Activated B cell treated with CpG ODN at 0.5 μM for 24 hours (primary cell): ENCODE measurements at regions not wholly inside any gene's neighbourhood (a gene's known extent, or its start where the extent isn't known, plus 50 kb on each side); places are given as distances from the start of the nearest gene placed in this dataset.

Experiments used
- ATAC-seq: fragments of 200-7000 bp; cut with Tn5 transposase; one replicate; pipeline ENCODE4 v1.10.0; 2021; ENCODE audit warnings: low read depth, mild to moderate bottlenecking, moderate library complexity
- CTCF ChIA-PET: fragments of 350-600 bp; sonication (Branson Sonifier 250); formaldehyde crosslinking; loops from one replicate; lab custom pipeline; 2021; ENCODE audit warnings: antibody characterized with exemption; lab: Charles Lee
- POLR2A ChIA-PET: fragments of 350-600 bp; sonication (Branson Sonifier 250); formaldehyde crosslinking; loops from one replicate; lab custom pipeline; 2021; ENCODE audit warnings: antibody characterized with exemption; lab: Charles Lee
- DNase-seq: peaks from one replicate; pipeline ENCODE4 v3.0.0; 2022
- H3K27ac Mint-ChIP-seq: one replicate; pipeline ENCODE4 v1.8.0; 2020; ENCODE audit warnings: mixed read lengths
- H3K27me3 Mint-ChIP-seq: one replicate; pipeline ENCODE4 v1.8.0; 2021; ENCODE audit warnings: mixed read lengths
- H3K36me3 Mint-ChIP-seq: one replicate; pipeline ENCODE4 v1.8.0; 2021; ENCODE audit warnings: low read depth, mixed read lengths
- H3K4me1 Mint-ChIP-seq: one replicate; pipeline ENCODE4 v1.8.0; 2021; ENCODE audit warnings: mixed read lengths
- H3K4me3 Mint-ChIP-seq: one replicate; pipeline ENCODE4 v1.8.0; 2020; ENCODE audit warnings: mild to moderate bottlenecking, mixed read lengths
- H3K9me3 Mint-ChIP-seq: one replicate; pipeline ENCODE4 v1.8.0; 2020; ENCODE audit warnings: mixed read lengths
- CTCF ChIP-seq: fragments of 200-600 bp; IDR thresholded peaks from one replicate; pipeline ENCODE4 v1.8.0; 2022; ENCODE audit warnings: antibody characterized with exemption, mild to moderate bottlenecking
- intact Hi-C: fragments of 100-400 bp; cut with micrococcal nuclease; formaldehyde crosslinking; loops from one replicate; pipeline ENCODE4 v1.15.1; 2024

- POLR2A ChIA-PET, result no interaction called here
- peaks cover 3% of the 10 kb centered on the region for H3K36me3 Mint-ChIP-seq
- TF ChIP-seq CTCF, result no peak
- H3K4me3 Mint-ChIP-seq, result no peak overlapping the region
- ATAC-seq (no peak), DNase-seq (no peak)
- CTCF ChIA-PET, result interaction anchor here (1.3 to 1.8 kb wide), 3 partner anchors 27 to 296 kb away, joined by 5 read pairs; partner anchors contain the start of gene HLX
- intact Hi-C loops, result no loop called here
- no peak overlapping the region for H3K27ac Mint-ChIP-seq
- peaks cover 10% of the 10 kb centered on the region for H3K9me3 Mint-ChIP-seq
- H3K27me3 Mint-ChIP-seq, result peaks cover 8% of the 10 kb centered on the region
- peaks cover 1% of the 10 kb centered on the region for H3K4me1 Mint-ChIP-seq
These were observed 295.2 kb downstream of the HLX start for GRCh38 chr1:221174330-221174993.

- CTCF ChIA-PET, result interaction anchor here (1.3 to 1.8 kb wide), 3 partner anchors 26 to 297 kb away, joined by 5 read pairs; partner anchors contain the start of gene HLX
- H3K27me3 Mint-ChIP-seq, result peaks cover 7% of the 10 kb centered on the region
- POLR2A ChIA-PET, result no interaction called here
These were observed 296.0 kb downstream of the HLX start for GRCh38 chr1:221175249-221175648.

GRCh38 chr1:221180704-221181368 lies 301.6 kb downstream of the HLX start:
- Mint-ChIP-seq H3K27me3 (peaks cover 15% of the 10 kb centered on the region), H3K36me3 (no peaks in the 10 kb centered on the region), H3K27ac (no peak overlapping the region), H3K4me1 (peaks cover 3% of the 10 kb centered on the region), H3K9me3 (no peaks in the 10 kb centered on the region), H3K4me3 (no peak overlapping the region)
- no peak for ATAC-seq
- ChIA-PET POLR2A (no interaction called here), CTCF (no interaction called here)
- intact Hi-C loops, result no loop called here
- TF ChIP-seq CTCF, result no peak
- DNase-seq, result no peak

More at GRCh38 chr1:221175249-221175648, 296.0 kb downstream of the HLX start:
- intact Hi-C loops, result no loop called here
- H3K9me3 Mint-ChIP-seq, result peaks cover 10% of the 10 kb centered on the region
- DNase-seq, result no peak
- H3K4me3 Mint-ChIP-seq, result no peak overlapping the region
- H3K4me1 Mint-ChIP-seq, result peaks cover 3% of the 10 kb centered on the region
- H3K27ac Mint-ChIP-seq, result no peak overlapping the region
- no peak for TF ChIP-seq CTCF
- ATAC-seq, result no peak
- peaks cover 3% of the 10 kb centered on the region for H3K36me3 Mint-ChIP-seq

GRCh38 chr1:221182791-221183533 lies 303.7 kb downstream of the HLX start:
- DNase-seq (no peak), ATAC-seq (no peak)
- H3K27me3 Mint-ChIP-seq, result peaks cover 15% of the 10 kb centered on the region
- intact Hi-C loops, result no loop called here
- ChIA-PET POLR2A (interaction anchor here (0.7 to 0.9 kb wide), 2 partner anchors 11 to 16 kb away, joined by 3 to 9 read pairs; no protein-coding TSS in a partner anchor), CTCF (no interaction called here)
- no peak for TF ChIP-seq CTCF
- no peak overlapping the region for H3K4me3 Mint-ChIP-seq
- peaks cover 3% of the 10 kb centered on the region for H3K4me1 Mint-ChIP-seq
- H3K27ac Mint-ChIP-seq, result no peak overlapping the region
- H3K36me3 Mint-ChIP-seq, result no peaks in the 10 kb centered on the region
- no peaks in the 10 kb centered on the region for H3K9me3 Mint-ChIP-seq
